IMR-90 (cell line): ENCODE measurements at regions not wholly inside any gene's neighbourhood (a gene's known extent, or its start where the extent isn't known, plus 50 kb on each side); places are given as distances from the start of the nearest gene placed in this dataset.

Source experiments
- ATAC-seq: fragments of 200-7000 bp; cut with Tn5 transposase; 2 replicates; pipeline ENCODE4 v1.9.1; 2020; ENCODE audit warnings: low read depth, mild to moderate bottlenecking, moderate library complexity
- BruUV-seq: library from RNA; stranded (reverse); fragments of 400-500 nt; replicated peaks from 2 replicates; lab custom pipeline; 2021; lab: Mats Ljungman, UMichigan
- CTCF ChIA-PET: fragments of 300-600 bp; formaldehyde crosslinking; extraction: SDS; loops from one replicate; lab custom pipeline; 2021; ENCODE audit warnings: antibody characterized with exemption; lab: Yijun Ruan, JAX
- POLR2A ChIA-PET: fragments of 300-600 bp; sonication (Branson Sonifier 250); formaldehyde crosslinking; loops from one replicate; lab custom pipeline; 2022; ENCODE audit warnings: antibody characterized with exemption; ENCODE audit not compliant: unreplicated experiment; lab: Charles Lee
- DNase-seq: peaks from one replicate; pipeline ENCODE4 v3.0.0; 2013
- H2AFZ ChIP-seq: replicated peaks from 2 replicates; pipeline ENCODE3; 2013; ENCODE audit warnings: low read length, mild to moderate bottlenecking; ENCODE audit not compliant: poor library complexity
- H2AK5ac ChIP-seq: 2 replicates; pipeline ENCODE4 v1.6.1; 2013; ENCODE audit warnings: low read depth, low read length, inconsistent platforms
- H2AK9ac ChIP-seq: replicated peaks from 2 replicates; pipeline ENCODE3; 2013; ENCODE audit warnings: mild to moderate bottlenecking, low read depth, low read length, moderate library complexity; ENCODE audit not compliant: poor library complexity
- H2BK120ac ChIP-seq: 2 replicates; pipeline ENCODE4 v1.6.1; 2013; ENCODE audit warnings: low read depth, low read length, inconsistent platforms
- H2BK15ac ChIP-seq: 3 replicates; pipeline ENCODE4 v1.6.1; 2013; ENCODE audit warnings: low read depth, low read length, inconsistent platforms
- H2BK20ac ChIP-seq: 2 replicates; pipeline ENCODE4 v1.6.1; 2013; ENCODE audit warnings: low read depth, mild to moderate bottlenecking, inconsistent platforms, low read length, moderate library complexity
- H2BK5ac ChIP-seq: 2 replicates; pipeline ENCODE4 v1.6.1; 2013; ENCODE audit warnings: mild to moderate bottlenecking, low read depth, low read length, inconsistent platforms; ENCODE audit not compliant: poor library complexity, severe bottlenecking
- H3K14ac ChIP-seq: replicated peaks from 2 replicates; pipeline ENCODE4 v1.6.1; 2013; ENCODE audit warnings: low read depth, low read length, inconsistent platforms
- H3K18ac ChIP-seq: 2 replicates; pipeline ENCODE4 v1.6.1; 2013; ENCODE audit warnings: low read depth, low read length, control low read depth
- H3K23ac ChIP-seq: 2 replicates; pipeline ENCODE4 v1.6.1; 2013; ENCODE audit warnings: low read depth, low read length, inconsistent platforms
- H3K27ac ChIP-seq: 2 replicates; pipeline ENCODE4 v1.5.1; 2013; ENCODE audit warnings: mild to moderate bottlenecking, control low read depth, low read length; ENCODE audit not compliant: insufficient read depth
- H3K27me3 ChIP-seq: 2 replicates; pipeline ENCODE4 v1.6.1; 2013; ENCODE audit warnings: low read length; ENCODE audit not compliant: control insufficient read depth, insufficient read depth
- H3K36me3 ChIP-seq: 2 replicates; pipeline ENCODE4 v1.6.1; 2013; ENCODE audit warnings: low read length, mixed read lengths; ENCODE audit not compliant: control insufficient read depth, insufficient read depth
- H3K4ac ChIP-seq: 2 replicates; pipeline ENCODE4 v1.6.1; 2013; ENCODE audit warnings: low read depth, low read length, inconsistent platforms
- H3K4me1 ChIP-seq: 2 replicates; pipeline ENCODE4 v1.6.1; 2013; ENCODE audit warnings: low read length, mixed read lengths; ENCODE audit not compliant: control insufficient read depth, insufficient read depth
- H3K4me2 ChIP-seq: 2 replicates; pipeline ENCODE4 v1.6.1; 2013; ENCODE audit warnings: low read depth, mild to moderate bottlenecking, control low read depth, low read length, moderate library complexity
- H3K4me3 ChIP-seq: 2 replicates; pipeline ENCODE4 v1.5.1; 2013; ENCODE audit warnings: low read depth, mild to moderate bottlenecking, control low read depth, low read length, moderate library complexity; ENCODE audit not compliant: insufficient read depth
- H3K56ac ChIP-seq: 2 replicates; pipeline ENCODE4 v1.6.1; 2013; ENCODE audit warnings: low read length, inconsistent platforms; ENCODE audit not compliant: insufficient read depth; ENCODE audit errors: extremely low read depth
- H3K79me1 ChIP-seq, 2 experiments: 2 replicates each; pipeline ENCODE4 v1.6.1; 2013; ENCODE audit warnings: low read length in 2 of 2, inconsistent platforms in 1 of 2, low read depth in 1 of 2
- H3K9ac ChIP-seq: 2 replicates; pipeline ENCODE4 v1.6.1; 2013; ENCODE audit warnings: low read depth, low read length, control low read depth
- H3K9me1 ChIP-seq: 2 replicates; pipeline ENCODE4 v1.6.1; 2013; ENCODE audit warnings: low read length, inconsistent platforms; ENCODE audit not compliant: insufficient read depth
- H3K9me3 ChIP-seq: 2 replicates; pipeline ENCODE4 v1.6.1; 2013; ENCODE audit warnings: low read length; ENCODE audit not compliant: control insufficient read depth, insufficient read depth
- H4K20me1 ChIP-seq: 2 replicates; pipeline ENCODE4 v1.6.1; 2013; ENCODE audit warnings: low read length, inconsistent platforms; ENCODE audit not compliant: insufficient read depth
- H4K5ac ChIP-seq: 2 replicates; pipeline ENCODE4 v1.6.1; 2013; ENCODE audit warnings: mild to moderate bottlenecking, low read depth, low read length, control low read depth
- H4K8ac ChIP-seq, 2 experiments: 2 replicates each; pipeline ENCODE4 v1.6.1; 2013; ENCODE audit warnings: low read depth in 2 of 2, low read length in 2 of 2, control low read depth in 1 of 2, inconsistent platforms in 1 of 2
- H4K91ac ChIP-seq: 2 replicates; pipeline ENCODE4 v1.6.1; 2013; ENCODE audit warnings: low read depth, low read length, inconsistent platforms; ENCODE audit not compliant: insufficient read depth
- CEBPB ChIP-seq: IDR thresholded peaks from 2 replicates; pipeline ENCODE4 v1.6.1; 2012; ENCODE audit warnings: low read depth, low read length, improper control_type of control experiment
- MAZ ChIP-seq: IDR thresholded peaks from 2 replicates; pipeline ENCODE4 v1.6.1; 2012; ENCODE audit warnings: low read depth, mild to moderate bottlenecking, low read length, improper control_type of control experiment, moderate library complexity, borderline replicate concordance
- NFE2L2 ChIP-seq: fragments of 150-350 bp; IDR thresholded peaks from 2 replicates; pipeline ENCODE4 v1.6.1; 2016; ENCODE audit warnings: low read depth, mild to moderate bottlenecking, low read length
- RAD21 ChIP-seq: IDR thresholded peaks from 2 replicates; pipeline ENCODE4 v1.6.1; 2012; ENCODE audit warnings: low read length, improper control_type of control experiment
- RCOR1 ChIP-seq: IDR thresholded peaks from 2 replicates; pipeline ENCODE4 v1.6.1; 2012; ENCODE audit warnings: mild to moderate bottlenecking, low read length, improper control_type of control experiment; ENCODE audit not compliant: insufficient replicate concordance
- RFX5 ChIP-seq: IDR thresholded peaks from 2 replicates; pipeline ENCODE4 v1.8.0; 2012; ENCODE audit warnings: low read depth, mild to moderate bottlenecking, low read length, moderate library complexity
- SMC3 ChIP-seq: fragments of 150-350 bp; IDR thresholded peaks from 2 replicates; pipeline ENCODE4 v1.6.1; 2016; ENCODE audit warnings: low read depth, mild to moderate bottlenecking, antibody characterized with exemption, low read length, moderate library complexity
- WGBS, 2 experiments: methylation state at CpG; one replicate each; pipeline versions ENCODE4 v1.1.5 to v1.1.7; 2013; ENCODE audit warnings: missing lambda C conversion rate in 2 of 2; ENCODE audit not compliant: insufficient read length in 1 of 2; ENCODE audit errors: extremely low coverage in 2 of 2; 5-methylcytosine and 5-hydroxymethylcytosine counted together
- dilution Hi-C: fragments of 300-500 bp; cut with HindIII; formaldehyde crosslinking; loops from one replicate; pipeline ENCODE4 v1.14.3; 2018; ENCODE audit warnings: low sequenced_read_pairs; ENCODE audit not compliant: unreplicated experiment
- in situ Hi-C: fragments of 300-500 bp; cut with MboI; formaldehyde crosslinking; loops from 3 replicates; pipeline ENCODE4 v1.14.3; 2019; ENCODE audit warnings: low sequenced_read_pairs, inconsistent platforms, mixed read lengths
- intact Hi-C: fragments of 100-400 bp; cut with micrococcal nuclease; formaldehyde crosslinking; loops from 2 replicates; pipeline ENCODE4 v1.10.0; 2022
- TF ChIP-seq, protein P1 (sequence below): fragments of 150-350 bp; IDR thresholded peaks from 2 replicates; pipeline ENCODE4 v1.6.1; 2017; ENCODE audit warnings: mild to moderate bottlenecking, antibody characterized with exemption, low read length, low read depth
- TF ChIP-seq, protein P2 (sequence below): conservative IDR thresholded peaks from 2 replicates; pipeline ENCODE4 v1.5.1; 2012; ENCODE audit warnings: mild to moderate bottlenecking, low read depth, low read length, improper control_type of control experiment

DNA sequence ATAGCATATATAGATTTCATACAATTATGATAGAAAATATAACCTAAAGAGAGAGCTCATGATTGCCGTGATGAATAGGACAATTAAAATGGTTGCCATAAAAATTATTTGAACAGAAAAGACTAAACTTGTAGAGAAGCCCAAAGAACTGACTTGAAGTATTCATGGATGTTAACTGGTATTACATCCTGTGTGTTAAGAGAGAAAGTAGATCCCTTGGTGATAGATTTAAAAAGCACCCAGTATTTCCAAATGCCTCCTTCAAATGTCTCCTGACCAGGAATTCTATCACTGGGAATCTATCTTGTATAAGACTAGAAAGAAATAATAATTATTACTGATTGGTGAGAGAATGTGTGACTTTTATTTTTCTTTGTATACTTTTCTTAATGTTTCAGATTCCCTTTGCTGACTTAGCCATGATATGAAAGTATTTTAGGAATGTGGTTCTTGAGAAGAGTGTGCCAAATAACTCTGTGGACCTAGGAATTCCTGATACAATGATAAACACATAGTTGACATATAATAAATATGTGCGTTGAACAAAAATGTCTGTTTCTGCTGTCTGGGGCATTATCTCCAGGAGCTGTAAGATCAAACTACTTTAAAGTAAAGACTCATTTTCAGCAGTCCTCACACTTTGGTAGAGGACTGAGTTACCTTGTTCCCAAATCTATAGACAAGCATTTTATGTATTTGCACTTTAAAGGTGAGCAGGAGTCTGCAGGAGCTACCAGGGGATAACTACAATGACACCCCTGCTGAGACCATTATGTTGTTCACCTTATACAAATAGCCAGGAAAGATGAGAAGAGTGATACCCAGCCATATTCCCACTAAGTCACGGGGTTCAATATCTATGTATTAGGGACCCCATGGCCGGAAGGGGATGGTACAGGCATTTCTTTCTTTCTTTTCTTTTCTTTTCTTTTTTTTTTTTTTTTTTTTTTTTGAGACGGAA is 211.1 kb upstream of the TLE4 start:
- Histone ChIP-seq H3K4me3 (no peak overlapping the region), H2AK5ac (0 out of 2 replicates have a peak overlapping the region, but pooled peaks have one; percentile 15), H2AK9ac (no peak overlapping the region), H4K20me1 (no peaks in the 10 kb centered on the region), H4K91ac (peak overlapping the region; percentile 41; the same call in 1 of the 2 replicates), H2AFZ (no peak overlapping the region), H2BK20ac (peak overlapping the region; percentile 85), H3K4me1 (peaks cover 6% of the 10 kb centered on the region), H3K27me3 (no peaks in the 10 kb centered on the region), H3K14ac (peak overlapping the region; percentile 86), H3K9ac (no peak overlapping the region), H2BK120ac (peak overlapping the region; percentile 81), H3K36me3 (no peaks in the 10 kb centered on the region), H3K79me1 (no peaks in the 10 kb centered on the region), H3K18ac (peak overlapping the region; percentile 42), H3K27ac (no peak overlapping the region; the same call in 1 of the 2 replicates), H2BK15ac (peak overlapping the region; percentile 60; the same call in 1 of the 3 replicates), H3K9me1 (0 out of 2 replicates have a peak, but pooled peaks cover 2% of the 10 kb centered on the region), H3K4ac (peak overlapping the region; percentile 74), H3K56ac (no peak overlapping the region; the same call in 1 of the 2 replicates), H3K23ac (peak overlapping the region; percentile 71; the same call in 1 of the 2 replicates), H4K5ac (no peak overlapping the region), H2BK5ac (no peak overlapping the region), H4K8ac (peak overlapping the region in 1 of 2 experiments; percentile 28; a peak in 2 of 4 replicates), H3K9me3 (no peaks in the 10 kb centered on the region), H3K4me2 (peak overlapping the region; percentile 40)
- DNase-seq = peak; percentile 48
- peak; percentile 77 for ATAC-seq
- dilution Hi-C loops = no loop called here
- ChIA-PET CTCF (interaction anchor here (0.5 kb wide), 1 partner anchor 70 kb away, joined by 3 read pairs; no protein-coding TSS in a partner anchor), POLR2A (no interaction called here)
- in situ Hi-C loops = no loop called here
- intact Hi-C loops = no loop called here
- TF ChIP-seq SMC3 = no peak
- TF ChIP-seq, protein P1, sequence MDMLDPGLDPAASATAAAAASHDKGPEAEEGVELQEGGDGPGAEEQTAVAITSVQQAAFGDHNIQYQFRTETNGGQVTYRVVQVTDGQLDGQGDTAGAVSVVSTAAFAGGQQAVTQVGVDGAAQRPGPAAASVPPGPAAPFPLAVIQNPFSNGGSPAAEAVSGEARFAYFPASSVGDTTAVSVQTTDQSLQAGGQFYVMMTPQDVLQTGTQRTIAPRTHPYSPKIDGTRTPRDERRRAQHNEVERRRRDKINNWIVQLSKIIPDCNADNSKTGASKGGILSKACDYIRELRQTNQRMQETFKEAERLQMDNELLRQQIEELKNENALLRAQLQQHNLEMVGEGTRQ = no peak
- TF ChIP-seq RAD21 = no peak
- TF ChIP-seq RCOR1 = no peak
- TF ChIP-seq MAZ = no peak
- no peak for TF ChIP-seq NFE2L2
- TF ChIP-seq, protein P2, sequence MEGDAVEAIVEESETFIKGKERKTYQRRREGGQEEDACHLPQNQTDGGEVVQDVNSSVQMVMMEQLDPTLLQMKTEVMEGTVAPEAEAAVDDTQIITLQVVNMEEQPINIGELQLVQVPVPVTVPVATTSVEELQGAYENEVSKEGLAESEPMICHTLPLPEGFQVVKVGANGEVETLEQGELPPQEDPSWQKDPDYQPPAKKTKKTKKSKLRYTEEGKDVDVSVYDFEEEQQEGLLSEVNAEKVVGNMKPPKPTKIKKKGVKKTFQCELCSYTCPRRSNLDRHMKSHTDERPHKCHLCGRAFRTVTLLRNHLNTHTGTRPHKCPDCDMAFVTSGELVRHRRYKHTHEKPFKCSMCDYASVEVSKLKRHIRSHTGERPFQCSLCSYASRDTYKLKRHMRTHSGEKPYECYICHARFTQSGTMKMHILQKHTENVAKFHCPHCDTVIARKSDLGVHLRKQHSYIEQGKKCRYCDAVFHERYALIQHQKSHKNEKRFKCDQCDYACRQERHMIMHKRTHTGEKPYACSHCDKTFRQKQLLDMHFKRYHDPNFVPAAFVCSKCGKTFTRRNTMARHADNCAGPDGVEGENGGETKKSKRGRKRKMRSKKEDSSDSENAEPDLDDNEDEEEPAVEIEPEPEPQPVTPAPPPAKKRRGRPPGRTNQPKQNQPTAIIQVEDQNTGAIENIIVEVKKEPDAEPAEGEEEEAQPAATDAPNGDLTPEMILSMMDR = no peak
- no peak for TF ChIP-seq RFX5
- TF ChIP-seq CEBPB = no peak
- no CpG with 5 or more reads among the region's 5 CpGs for WGBS, 2 experiments
- BruUV-seq = no TSS peak
